GM21423 (cell line): ENCODE measurements at regions not wholly inside any gene's neighbourhood (a gene's known extent, or its start where the extent isn't known, plus 50 kb on each side); places are given as distances from the start of the nearest gene placed in this dataset.
"Not testable (repeated sequence)": the region's sequence is repeated elsewhere in the genome, so short reads cannot be mapped to it uniquely, and the experiment has no call there.

Experiments used
- ATAC-seq: cut with Tn5 transposase; IDR thresholded peaks from one replicate; pipeline ENCODE4 v1.9.1; 2021; ENCODE audit warnings: mild to moderate bottlenecking, moderate library complexity; ENCODE audit not compliant: unreplicated experiment

DNA sequence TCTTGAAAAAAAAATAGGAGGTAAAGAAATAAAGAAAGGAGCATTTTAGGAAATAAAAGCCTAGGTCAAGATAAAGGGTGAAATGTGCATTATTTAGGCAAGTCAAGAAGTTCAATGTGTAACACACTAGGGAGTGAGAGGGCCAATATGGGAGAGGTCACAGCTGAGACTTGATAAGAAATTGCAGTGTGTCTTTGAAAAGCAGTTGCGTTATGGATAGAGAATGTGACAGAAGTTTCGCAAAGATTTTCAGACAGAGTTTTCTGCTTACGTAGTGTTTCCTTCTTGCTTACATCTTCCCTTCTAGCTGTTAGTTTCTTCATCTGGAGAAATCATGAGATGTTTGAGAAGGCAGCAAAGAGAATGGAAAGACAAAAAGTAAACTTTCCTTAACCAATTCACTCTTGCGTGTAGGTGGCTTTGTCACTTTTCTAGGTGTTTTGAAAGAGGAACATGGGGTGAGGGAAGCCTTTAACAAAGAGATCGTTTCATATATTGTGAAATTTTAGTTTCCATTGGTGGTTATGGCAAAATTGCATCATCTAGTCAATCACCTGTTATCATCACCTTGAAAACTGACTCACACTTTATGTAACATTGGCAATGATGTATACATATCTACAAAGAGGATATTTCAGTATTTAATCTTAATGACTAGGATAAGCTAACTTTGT is 975.5 kb downstream of the OLFM4 start:
- ATAC-seq = no peak

DNA sequence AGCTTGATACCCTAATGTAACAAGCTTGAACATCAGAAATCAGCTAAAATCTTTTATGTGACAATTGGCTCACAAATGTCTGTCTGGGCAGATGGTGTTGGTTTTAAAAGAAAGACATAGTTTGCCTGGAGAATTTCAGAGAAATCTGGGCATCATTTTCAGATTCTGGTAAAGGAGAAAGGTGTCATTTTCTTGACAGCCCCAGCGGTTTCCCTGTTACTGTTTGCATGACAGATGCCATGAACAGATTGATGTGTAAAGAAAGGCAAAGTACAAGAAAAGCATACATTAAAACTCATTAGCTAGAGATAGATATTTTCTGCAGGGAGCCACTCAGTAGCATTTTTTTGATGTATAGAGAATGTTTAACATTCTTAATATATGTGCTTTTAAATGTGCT is 987.9 kb downstream of the OLFM4 start:
- ATAC-seq = no peak

DNA sequence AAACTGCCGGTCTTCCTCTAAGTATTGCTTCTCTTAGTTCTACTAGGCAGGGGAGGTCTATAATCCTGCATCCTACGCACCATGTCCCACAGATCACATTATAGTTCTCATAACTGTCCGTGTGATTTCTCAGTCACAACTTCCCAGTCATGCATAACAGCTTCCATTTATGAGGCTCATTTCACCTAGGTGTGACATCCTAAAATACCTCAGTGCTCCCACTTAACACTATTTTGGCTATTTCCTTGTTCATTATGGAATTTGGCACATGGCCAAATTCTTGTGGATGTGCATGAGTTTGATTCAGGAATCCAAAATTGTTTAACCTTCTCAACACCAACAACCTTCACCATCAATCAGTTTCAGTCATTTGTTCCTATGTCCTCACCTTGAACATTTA is 989.9 kb downstream of the OLFM4 start:
- ATAC-seq = no peak

DNA sequence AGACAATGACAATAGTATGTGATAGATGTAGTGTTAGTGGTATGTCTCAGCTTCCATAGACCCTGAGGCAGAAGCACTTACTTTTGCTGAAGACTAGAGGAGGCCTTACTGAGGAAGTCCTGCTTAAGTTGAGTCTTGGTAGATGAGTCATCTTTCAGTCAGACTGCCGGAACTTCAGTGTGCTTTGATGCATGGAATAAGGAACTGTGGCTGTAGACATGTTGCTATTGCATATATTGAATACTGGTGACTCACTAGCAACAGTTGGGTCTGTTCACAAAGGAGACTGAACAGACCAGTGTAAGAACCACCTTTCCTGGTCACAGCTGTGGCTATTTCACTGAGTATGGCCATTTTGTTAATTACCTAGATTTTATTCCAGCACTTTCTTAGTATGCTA is 1000.6 kb downstream of the OLFM4 start:
- peak; percentile 99 for ATAC-seq

DNA sequence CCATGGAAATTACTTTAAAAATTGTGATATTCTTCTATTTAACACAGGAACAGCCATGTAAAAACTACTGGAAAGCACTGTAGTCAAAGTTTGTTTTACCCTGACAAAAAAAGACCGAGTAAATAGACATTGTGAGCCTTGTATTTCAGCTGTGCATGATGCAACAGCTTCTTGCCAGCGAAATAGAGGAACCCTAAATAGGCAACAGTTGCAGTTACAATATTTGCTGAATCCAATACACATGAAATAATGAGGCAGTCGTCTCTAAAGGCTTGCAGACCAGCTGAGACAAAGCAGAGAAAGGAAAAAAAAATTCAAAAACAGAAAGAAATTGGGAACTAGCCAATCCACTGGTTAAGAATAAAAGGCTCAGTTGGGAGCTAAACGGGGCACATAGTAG is 1001.1 kb downstream of the OLFM4 start:
- no peak for ATAC-seq

DNA sequence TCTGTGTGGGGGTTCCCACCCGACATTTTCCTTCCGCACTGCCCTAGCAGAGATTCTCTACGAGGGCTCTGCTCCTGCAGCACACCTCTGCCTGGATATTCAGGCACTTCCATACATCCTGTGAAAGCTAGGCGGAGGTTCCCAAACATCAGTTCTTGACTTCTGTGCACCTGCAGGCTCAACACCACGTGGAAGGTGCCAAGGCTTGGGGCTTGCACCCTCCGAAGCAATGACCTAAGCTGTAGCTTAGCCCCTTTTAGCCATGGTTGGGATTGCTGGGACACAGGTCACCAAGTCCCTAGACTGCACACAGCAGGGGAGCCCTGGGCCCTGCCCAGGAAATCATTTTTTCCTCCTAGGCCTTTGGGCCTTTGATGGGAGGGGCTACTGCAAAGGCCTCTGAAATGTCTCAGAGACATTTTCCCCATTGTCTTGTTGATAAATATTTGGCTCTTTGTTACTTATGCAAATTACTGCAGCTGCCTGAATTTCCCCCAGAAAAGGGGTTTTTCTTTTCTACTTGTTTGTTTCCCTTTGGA is 1004.8 kb downstream of the OLFM4 start:
- no peak for ATAC-seq

DNA sequence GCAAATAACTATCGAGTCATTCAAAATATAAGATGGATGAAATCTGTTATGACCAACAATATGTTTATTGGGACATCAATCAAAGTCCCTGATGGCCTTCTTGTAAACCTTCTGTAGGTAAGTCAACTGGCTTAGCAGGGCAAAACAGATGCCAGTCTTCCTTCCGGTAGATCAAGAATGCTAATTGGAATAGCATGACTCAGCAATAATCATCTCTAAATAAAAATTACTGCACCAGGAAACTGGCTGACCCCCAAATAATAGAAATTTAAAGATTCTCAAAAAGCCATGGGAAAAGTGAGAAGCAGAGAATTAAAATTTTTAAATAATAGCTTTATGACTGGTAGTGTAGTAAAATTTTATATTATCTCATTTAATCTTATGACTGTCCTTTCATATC is 1005.4 kb downstream of the OLFM4 start:
- ATAC-seq = no peak

DNA sequence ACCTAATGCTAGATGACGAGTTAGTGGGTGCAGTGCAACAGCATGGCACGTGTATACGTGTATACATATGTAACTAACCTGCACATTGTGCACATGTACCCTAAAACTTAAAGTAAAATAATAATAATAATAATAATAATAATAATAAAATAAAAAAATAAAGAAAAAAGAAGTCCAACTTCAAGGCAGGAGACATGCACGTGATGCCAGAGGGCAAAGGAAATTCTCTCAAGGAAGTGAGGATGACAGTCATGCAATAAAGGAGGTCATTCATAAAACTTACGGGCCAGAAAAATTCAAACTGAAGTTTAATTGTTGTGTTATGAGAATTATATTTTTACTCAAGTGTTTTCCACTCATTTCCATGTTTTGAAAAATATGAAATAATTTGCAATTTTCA is 1028.8 kb downstream of the OLFM4 start:
- ATAC-seq = not testable (repeated sequence)

DNA sequence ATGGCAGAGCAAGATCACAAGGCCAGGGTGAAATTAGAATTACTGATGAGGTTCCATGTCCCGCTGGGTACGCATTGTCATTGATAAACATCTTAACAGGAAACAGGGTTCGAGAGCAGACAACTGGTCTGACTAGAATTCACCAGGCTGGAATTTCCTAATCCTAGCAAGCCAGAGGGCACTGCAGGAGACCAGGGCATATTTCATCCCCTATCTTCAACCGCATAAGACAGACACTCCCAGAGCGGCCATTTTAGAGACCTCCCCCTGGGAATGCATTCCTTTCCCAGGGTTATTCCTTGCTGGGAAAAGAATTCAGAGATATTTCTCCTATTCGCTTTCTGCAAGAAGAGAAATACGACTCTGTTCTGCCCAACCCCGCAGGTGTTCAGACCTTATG is 1041.3 kb downstream of the OLFM4 start:
- ATAC-seq = not testable (repeated sequence)

DNA sequence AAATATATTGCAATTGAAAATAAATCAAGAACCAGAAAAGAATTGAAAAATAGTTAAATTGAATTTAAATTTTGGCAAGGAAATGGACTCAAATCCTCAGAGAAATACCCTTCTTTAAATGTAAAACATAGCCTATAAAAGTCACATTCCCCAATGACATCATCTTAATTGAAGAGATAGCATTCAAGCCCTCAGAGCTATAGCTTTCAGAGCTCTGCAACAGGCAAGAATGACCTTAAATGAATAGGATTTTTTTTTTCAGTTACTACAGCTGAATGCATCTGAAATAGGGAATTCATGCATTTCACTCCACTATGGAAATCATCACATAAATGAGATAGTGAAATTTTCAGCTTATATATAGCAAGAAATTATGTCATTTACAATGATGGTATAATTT is 1049.0 kb downstream of the OLFM4 start:
- ATAC-seq = no peak

DNA sequence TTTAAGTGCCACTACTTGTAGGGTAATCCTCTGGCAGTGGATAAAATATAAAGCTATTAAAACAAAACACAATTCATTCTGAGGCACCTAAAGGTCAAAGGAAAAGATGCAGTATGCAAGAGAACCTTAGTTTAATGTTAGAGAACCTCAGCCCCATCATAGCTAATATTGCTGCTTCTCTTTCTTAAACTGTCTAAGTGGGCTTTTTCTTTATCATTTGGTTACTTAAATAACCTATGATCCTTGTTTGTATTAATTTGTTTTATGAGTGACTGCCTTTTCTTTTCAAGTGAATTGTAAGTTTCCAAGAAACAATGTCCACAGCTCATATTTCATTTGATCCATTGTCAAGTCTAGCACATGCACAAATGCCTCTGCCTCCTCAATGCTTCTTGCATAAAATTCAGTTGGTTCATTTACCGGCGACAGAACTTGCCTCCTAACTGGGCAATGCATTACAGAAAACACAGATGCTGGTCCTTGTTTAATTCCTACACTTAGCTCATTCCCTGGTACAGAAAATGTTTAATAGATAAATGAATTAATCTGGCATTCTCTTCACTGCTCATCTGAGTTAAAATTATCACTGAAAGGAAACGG is 1049.8 kb downstream of the OLFM4 start:
- ATAC-seq = no peak

DNA sequence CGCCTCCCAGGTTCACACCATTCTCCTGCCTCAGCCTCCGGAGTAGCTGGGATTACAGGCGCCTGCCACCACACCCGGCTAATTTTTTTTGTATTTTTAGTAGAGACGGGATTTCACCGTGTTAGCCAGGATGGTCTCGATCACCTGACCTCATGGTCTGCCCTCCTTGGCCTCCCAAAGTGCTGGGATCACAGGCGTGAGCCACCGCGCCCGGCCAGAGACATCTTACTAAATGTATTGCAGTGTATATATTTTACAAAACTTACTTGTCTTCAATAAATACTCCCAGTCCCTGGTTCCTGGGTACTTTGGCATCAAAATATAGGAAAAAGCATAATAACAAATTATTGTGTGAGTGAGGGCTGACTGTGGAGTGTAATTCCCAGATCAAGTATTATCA is 1053.7 kb downstream of the OLFM4 start:
- ATAC-seq = not testable (repeated sequence)

DNA sequence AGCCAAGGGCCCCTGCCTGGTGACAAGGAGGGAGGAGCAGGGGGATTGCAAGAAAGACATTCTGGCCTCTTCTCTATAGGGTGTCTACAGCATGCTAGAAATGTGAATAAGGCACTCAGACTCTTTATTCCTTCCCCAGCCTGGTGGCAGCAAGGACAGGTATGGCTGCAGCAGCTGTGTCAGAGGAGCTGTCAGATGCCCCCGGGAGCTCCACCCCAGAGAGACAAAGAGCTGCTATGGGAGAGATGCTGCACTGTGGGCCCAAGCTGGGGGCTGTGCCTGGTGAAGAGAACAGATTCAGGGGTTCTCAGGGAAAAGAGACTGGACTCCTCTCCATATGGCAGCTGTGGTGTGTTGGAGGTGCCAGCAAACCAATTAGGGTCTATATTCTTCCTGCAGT is 1063.3 kb downstream of the OLFM4 start:
- ATAC-seq = no peak

DNA sequence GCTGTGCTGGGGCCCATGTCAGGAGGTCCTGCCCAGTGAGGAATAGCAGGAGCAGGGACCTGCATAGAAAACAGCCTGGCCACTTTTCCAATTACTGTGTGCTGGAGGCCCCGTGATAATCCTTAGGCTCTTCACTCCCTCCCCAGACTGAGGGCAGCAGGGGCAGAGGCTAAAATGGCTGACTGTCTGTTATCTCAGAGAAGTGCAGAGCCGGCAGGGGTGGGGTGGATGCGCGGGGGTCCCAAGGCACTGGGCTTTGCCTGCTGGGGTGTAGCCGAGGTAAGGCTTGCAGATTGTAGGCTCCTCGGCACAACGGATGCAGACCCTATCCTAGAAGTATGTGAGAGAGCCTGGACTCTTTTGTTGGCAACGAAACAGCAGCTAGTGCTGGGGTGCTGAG is 1064.1 kb downstream of the OLFM4 start:
- no peak for ATAC-seq

DNA sequence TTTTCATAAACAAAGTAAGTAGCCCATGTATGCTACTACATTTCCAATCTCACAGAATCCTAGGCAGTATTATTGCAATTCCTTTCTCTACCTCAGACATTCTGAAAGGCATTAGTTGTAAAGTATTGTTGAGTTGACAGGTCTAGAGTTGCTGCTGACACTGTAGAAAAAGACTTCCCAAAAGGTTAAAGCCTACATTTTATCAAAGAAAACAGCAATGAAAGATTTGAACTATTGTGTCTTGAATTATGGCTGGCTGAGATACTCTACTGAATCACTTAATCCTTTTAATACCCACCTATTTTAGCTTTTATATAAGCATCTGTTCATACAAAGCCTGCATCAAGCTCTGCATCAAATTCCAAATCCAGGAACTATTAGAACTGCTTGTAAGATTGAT is 1082.0 kb downstream of the OLFM4 start:
- no peak for ATAC-seq

DNA sequence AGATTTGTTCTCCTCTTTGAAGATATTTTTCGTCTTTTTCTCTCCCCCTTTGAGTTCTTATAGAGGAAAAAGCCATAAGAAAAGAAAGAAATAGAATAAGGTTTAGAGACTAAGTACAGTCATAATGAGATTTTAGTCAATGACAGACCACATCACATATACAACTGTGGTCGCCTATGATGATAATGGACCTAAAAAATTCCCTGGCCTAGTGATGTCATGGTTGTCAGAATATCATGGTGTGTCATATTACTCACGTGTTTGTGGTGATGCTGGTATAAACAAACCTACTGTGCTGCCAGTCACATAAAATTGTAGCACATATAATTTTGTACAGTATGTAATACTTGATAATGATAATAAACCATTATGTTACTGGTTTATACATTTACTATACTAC is 1096.1 kb downstream of the OLFM4 start:
- ATAC-seq = no peak

DNA sequence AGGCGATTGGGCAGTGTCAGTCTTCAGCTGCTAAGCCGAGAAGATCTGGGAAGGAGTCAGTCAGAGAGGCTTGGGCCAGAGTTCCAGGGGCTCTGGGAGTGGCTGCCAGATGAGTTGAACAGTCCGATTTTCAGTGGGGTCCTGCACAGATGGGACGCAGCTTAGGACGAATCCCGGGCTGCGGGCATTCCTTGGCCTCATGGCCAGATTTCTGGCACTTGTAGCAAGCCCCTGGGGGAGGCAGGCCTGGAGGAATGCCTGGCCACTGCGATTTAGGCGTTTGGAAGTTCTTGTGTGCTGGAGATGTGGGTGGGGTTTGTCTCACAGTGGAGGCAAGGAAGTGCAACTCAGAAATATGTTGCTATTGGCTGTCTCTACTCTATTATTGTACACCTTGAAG is 1102.3 kb downstream of the OLFM4 start:
- ATAC-seq = not testable (repeated sequence)

DNA sequence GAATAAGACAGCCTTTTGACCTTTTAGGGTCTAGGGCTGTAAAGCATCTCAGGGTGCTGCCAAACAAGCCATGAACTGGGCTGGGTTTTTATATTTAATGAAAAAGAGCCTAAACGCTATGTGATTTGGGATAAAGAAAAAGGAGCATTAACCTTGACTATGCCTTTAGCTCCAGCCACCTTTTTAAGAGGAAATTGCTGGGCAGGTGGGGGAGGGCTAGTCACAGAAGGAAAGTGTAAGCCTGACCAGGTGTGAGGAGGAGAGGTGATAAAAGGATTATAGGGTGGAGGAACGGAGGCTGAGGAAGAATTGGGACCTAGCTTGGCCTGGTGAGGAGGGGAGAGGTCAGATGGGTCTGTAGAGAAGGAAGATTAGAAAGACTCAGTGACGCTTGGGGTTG is 1102.8 kb downstream of the OLFM4 start:
- not testable (repeated sequence) for ATAC-seq

DNA sequence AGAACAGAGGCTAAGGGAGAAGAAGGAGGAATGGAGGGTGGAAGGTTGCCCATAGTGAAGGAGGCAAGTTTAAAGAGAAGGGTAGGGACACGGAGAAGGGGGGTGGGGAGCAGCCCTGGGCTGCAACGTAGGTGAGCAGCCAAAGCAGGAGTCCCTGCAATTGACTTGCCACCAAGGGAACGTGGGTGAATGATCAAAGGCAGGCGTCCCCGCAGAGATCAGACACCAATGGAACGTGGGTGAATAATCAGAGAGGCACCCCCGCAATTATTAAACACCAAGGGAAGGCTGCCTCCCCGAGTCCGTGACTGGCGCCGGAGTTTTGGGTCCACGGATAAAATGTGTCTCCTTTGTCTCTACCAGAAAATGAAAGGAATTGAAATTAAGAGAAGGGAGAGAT is 1103.5 kb downstream of the OLFM4 start:
- ATAC-seq = not testable (repeated sequence)

DNA sequence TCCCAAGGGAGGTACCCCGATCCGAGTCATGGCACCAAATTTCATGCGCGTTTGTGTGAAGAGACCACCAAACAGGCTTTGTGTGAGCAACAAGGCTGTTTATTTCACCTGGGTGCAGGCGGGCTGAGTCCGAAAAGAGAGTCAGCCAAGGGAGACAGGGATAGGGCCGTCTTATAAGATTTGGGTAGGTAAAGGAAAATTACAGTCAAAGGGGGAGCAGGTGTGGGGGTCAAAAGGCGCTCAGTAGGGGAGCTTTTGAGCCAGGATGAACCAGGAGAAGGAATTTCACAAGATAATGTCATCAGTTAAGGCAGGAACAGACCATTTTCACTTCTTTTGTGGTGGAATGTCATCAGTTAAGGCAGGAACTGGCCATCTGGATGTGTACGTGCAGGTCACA is 1104.1 kb downstream of the OLFM4 start:
- not testable (repeated sequence) for ATAC-seq

DNA sequence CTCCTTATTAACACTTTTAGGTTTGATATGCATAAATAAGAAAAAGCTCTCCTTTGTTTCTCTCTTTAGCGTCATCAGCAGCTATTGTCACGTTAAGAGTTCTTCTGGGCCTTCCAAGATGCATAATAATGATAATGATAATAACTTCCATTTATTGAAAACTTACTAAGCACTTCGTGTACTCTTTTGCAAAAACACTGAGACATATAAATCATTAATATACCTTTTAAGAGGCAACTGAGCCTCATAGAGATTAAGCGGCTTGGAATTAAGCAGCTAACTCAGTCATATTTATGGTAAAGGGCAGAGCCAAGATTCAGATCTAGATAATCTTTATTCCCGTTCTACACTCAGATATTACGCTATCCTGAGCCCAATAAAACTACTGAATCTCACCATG is 1105.1 kb downstream of the OLFM4 start:
- no peak for ATAC-seq

DNA sequence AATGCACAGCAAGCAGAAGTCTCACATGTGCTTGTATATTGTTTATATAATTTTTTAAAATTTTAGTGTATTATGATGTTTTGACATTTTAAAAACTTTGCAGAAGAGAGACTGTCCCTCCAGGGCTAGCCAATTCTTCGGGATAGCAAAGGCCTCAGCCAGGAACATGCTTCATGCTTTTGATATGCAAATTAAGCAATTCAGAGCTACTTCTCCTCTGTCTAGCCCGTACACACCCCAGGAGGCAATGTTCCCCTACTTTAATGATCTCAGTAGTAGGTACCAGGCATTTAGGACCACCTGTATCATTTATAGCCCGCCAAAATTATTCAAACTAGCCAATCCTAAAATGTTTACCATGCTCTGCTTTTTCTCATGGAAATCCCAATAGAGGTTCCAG is 1116.2 kb downstream of the OLFM4 start:
- ATAC-seq = no peak

DNA sequence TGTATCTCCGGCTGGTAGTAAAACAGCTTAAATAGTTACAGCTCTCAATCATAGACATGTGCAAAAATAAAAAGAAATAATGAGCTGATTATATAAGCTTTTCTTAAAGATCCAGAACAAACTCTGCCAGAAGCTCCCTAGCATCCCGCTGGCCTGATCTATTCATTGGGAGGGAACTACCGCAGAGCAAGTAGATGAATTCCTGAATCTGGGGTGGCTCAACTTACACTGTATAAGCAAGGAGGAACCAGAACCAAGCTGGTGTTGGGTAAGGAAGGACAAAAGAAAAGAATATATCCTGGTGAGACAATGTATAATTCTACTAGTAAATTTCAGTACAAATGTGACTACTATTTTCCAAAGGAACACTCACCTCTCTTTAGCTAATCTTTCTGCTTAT is 1122.2 kb downstream of the OLFM4 start:
- no peak for ATAC-seq
